Trophoblast cell (in vitro differentiated cells and primary cell): ENCODE measurements at regions not wholly inside any gene's neighbourhood (a gene's known extent, or its start where the extent isn't known, plus 50 kb on each side); places are given as distances from the start of the nearest gene placed in this dataset.
A peak's percentile ranks its signal among the peaks of the same experiment; 100 is the strongest.

Experiments used
- DNase-seq, 2 donors: peaks; one replicate each; pipeline ENCODE4 v3.0.0-alpha.2; 2016
- H2AFZ ChIP-seq: 2 replicates; pipeline ENCODE4 v1.6.1; 2013; ENCODE audit warnings: low read length, moderate library complexity, mild to moderate bottlenecking; ENCODE audit not compliant: insufficient read depth, poor library complexity
- H2AK5ac ChIP-seq: 2 replicates; pipeline ENCODE4 v1.6.1; 2013; ENCODE audit warnings: mild to moderate bottlenecking, low read length
- H2BK120ac ChIP-seq: 2 replicates; pipeline ENCODE4 v1.6.1; 2013; ENCODE audit warnings: low read length, mild to moderate bottlenecking, moderate library complexity; ENCODE audit not compliant: insufficient read depth, poor library complexity
- H2BK12ac ChIP-seq: 2 replicates; pipeline ENCODE4 v1.6.1; 2013; ENCODE audit warnings: mild to moderate bottlenecking, low read length, moderate library complexity
- H2BK5ac ChIP-seq: 2 replicates; pipeline ENCODE4 v1.6.1; 2013; ENCODE audit warnings: low read length, low read depth, moderate library complexity, mild to moderate bottlenecking; ENCODE audit not compliant: poor library complexity
- H3K14ac ChIP-seq: 2 replicates; pipeline ENCODE4 v1.6.1; 2013; ENCODE audit warnings: mild to moderate bottlenecking, low read length
- H3K18ac ChIP-seq: 2 replicates; pipeline ENCODE4 v1.6.1; 2013; ENCODE audit warnings: mild to moderate bottlenecking, low read length
- H3K23ac ChIP-seq: 2 replicates; pipeline ENCODE4 v1.6.1; 2013; ENCODE audit warnings: low read length
- H3K27ac ChIP-seq: 2 replicates; pipeline ENCODE4 v1.5.1; 2013; ENCODE audit warnings: low read depth, mild to moderate bottlenecking, inconsistent platforms, low read length, moderate library complexity
- H3K27me3 ChIP-seq: 2 replicates; pipeline ENCODE4 v1.6.1; 2013; ENCODE audit warnings: inconsistent platforms, mild to moderate bottlenecking, low read length, moderate library complexity; ENCODE audit not compliant: insufficient read depth
- H3K36me3 ChIP-seq, 2 experiments: 1 replicate in 1 of 2; 2 replicates in 1 of 2; pipeline ENCODE4 v1.6.1; 2013; ENCODE audit warnings: low read length in 2 of 2, mild to moderate bottlenecking in 2 of 2, moderate library complexity in 1 of 2; ENCODE audit not compliant: insufficient read depth in 2 of 2, control insufficient read depth in 1 of 2
- H3K4ac ChIP-seq: 2 replicates; pipeline ENCODE4 v1.6.1; 2013; ENCODE audit warnings: low read depth, mild to moderate bottlenecking, low read length, moderate library complexity
- H3K4me1 ChIP-seq, 2 experiments: 1 replicate in 1 of 2; 2 replicates in 1 of 2; pipeline ENCODE4 v1.6.1; 2013; ENCODE audit warnings: low read length in 2 of 2, mild to moderate bottlenecking in 2 of 2, moderate library complexity in 1 of 2; ENCODE audit not compliant: insufficient read depth in 2 of 2, control insufficient read depth in 1 of 2
- H3K4me2 ChIP-seq: 2 replicates; pipeline ENCODE4 v1.6.1; 2013; ENCODE audit warnings: inconsistent platforms, mild to moderate bottlenecking, low read length, moderate library complexity
- H3K4me3 ChIP-seq: 2 replicates; pipeline ENCODE4 v1.5.1; 2013; ENCODE audit warnings: mild to moderate bottlenecking, low read depth, low read length, inconsistent platforms
- H3K79me1 ChIP-seq: one replicate; pipeline ENCODE4 v1.6.1; 2013; ENCODE audit warnings: low read length
- H3K79me2 ChIP-seq: 2 replicates; pipeline ENCODE4 v1.6.1; 2013; ENCODE audit warnings: low read length, mild to moderate bottlenecking; ENCODE audit not compliant: control insufficient read depth, insufficient read depth, poor library complexity
- H3K9ac ChIP-seq: 2 replicates; pipeline ENCODE4 v1.6.1; 2013; ENCODE audit warnings: mild to moderate bottlenecking, low read length
- H3K9me3 ChIP-seq: 2 replicates; pipeline ENCODE4 v1.6.1; 2013; ENCODE audit warnings: low read depth, mild to moderate bottlenecking, control low read depth, inconsistent platforms, low read length; ENCODE audit not compliant: insufficient read depth
- H4K12ac ChIP-seq: 2 replicates; pipeline ENCODE4 v1.6.1; 2013; ENCODE audit warnings: low read depth, mild to moderate bottlenecking, low read length, moderate library complexity
- H4K8ac ChIP-seq: 2 replicates; pipeline ENCODE4 v1.6.1; 2013; ENCODE audit warnings: low read depth, mild to moderate bottlenecking, low read length, moderate library complexity
- H4K91ac ChIP-seq: one replicate; pipeline ENCODE4 v1.6.1; 2013; ENCODE audit warnings: low read depth, mild to moderate bottlenecking, low read length, moderate library complexity
- WGBS: extraction: QIAGEN DNeasy Blood & Tissue Kit; methylation state at CpG from one replicate; pipeline ENCODE4 v1.1.7; 2013; ENCODE audit warnings: missing lambda C conversion rate; ENCODE audit not compliant: insufficient read length, insufficient coverage; ENCODE audit errors: extremely low coverage; 5-methylcytosine and 5-hydroxymethylcytosine counted together

GRCh38 chr6:37575221-37575620 lies 75.5 kb upstream of the CCDC167 start:
- H3K23ac ChIP-seq = no peak overlapping the region
- peaks cover 3 to 14% of the 10 kb centered on the region in 2 experiments for H3K4me1 ChIP-seq
- no peak overlapping the region for H3K4me2 ChIP-seq
- H3K4ac ChIP-seq = no peak overlapping the region
- H3K27me3 ChIP-seq = no peaks in the 10 kb centered on the region
- no peak overlapping the region for H3K14ac ChIP-seq
- H3K9me3 ChIP-seq = peaks cover 2% of the 10 kb centered on the region
- no peak overlapping the region for H2AK5ac ChIP-seq
- no peak overlapping the region for H3K27ac ChIP-seq
- no peak overlapping the region for H4K91ac ChIP-seq
- H2AFZ ChIP-seq = no peak overlapping the region
- H2BK12ac ChIP-seq = no peak overlapping the region
- no peak overlapping the region for H2BK5ac ChIP-seq
- no peak overlapping the region for H2BK120ac ChIP-seq
- no peaks in the 10 kb centered on the region for H3K36me3 ChIP-seq
- H3K79me1 ChIP-seq = no peaks in the 10 kb centered on the region
- H3K4me3 ChIP-seq = no peak overlapping the region
- no CpG with 5 or more reads among the region's 4 CpGs for WGBS
- H3K18ac ChIP-seq = no peak overlapping the region
- H3K9ac ChIP-seq = no peak overlapping the region
- no peak for DNase-seq
- H4K8ac ChIP-seq = no peak overlapping the region
- H3K79me2 ChIP-seq = no peaks in the 10 kb centered on the region
- no peak overlapping the region for H4K12ac ChIP-seq

DNA sequence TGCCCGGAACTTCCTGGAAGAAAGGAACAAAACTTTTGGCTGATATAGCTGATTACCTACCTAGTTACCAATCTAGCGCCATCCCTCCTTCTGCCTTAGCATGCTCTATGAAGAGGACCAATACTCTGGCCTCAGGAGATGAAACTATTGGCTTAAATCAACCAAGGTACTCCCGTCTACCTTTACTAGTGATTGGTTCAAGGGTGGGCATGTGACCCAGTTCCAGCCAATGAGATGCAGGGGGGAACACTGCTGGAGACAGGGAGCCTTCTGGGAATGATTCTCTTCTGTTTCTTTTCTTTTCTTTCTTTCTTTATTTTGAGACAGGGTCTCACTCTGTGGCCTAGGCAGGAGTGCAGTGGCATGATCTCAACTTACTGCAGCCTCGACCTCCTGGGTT lies 72.6 kb upstream of the CCDC167 start:
- Histone ChIP-seq H3K79me1 (no peaks in the 10 kb centered on the region), H4K91ac (no peak overlapping the region), H3K9me3 (peaks cover 2% of the 10 kb centered on the region), H2AFZ (no peak overlapping the region), H3K14ac (no peak overlapping the region), H2BK5ac (no peak overlapping the region), H3K9ac (no peak overlapping the region), H3K4me1 (peaks cover 3 to 13% of the 10 kb centered on the region in 2 experiments), H3K4me2 (no peak overlapping the region), H2BK12ac (no peak overlapping the region), H3K36me3 (no peaks in the 10 kb centered on the region), H3K23ac (no peak overlapping the region), H3K79me2 (no peaks in the 10 kb centered on the region), H3K27ac (no peak overlapping the region), H4K8ac (no peak overlapping the region), H3K4me3 (no peak overlapping the region), H2AK5ac (no peak overlapping the region), H2BK120ac (no peak overlapping the region), H3K27me3 (no peaks in the 10 kb centered on the region), H3K18ac (no peak overlapping the region), H4K12ac (no peak overlapping the region), H3K4ac (no peak overlapping the region)
- WGBS = no CpG with 5 or more reads among the region's 4 CpGs
- DNase-seq = no peak

- Histone ChIP-seq H2BK12ac (no peak overlapping the region), H2BK120ac (no peak overlapping the region), H2AFZ (no peak overlapping the region), H4K12ac (no peak overlapping the region), H3K4me1 (peaks cover 0 to 3% of the 10 kb centered on the region in 2 experiments), H3K4ac (no peak overlapping the region), H3K79me2 (no peaks in the 10 kb centered on the region), H3K4me2 (no peak overlapping the region), H3K36me3 (no peaks in the 10 kb centered on the region), H3K23ac (no peak overlapping the region), H3K9me3 (no peaks in the 10 kb centered on the region), H3K9ac (no peak overlapping the region), H2BK5ac (no peak overlapping the region), H3K27me3 (no peaks in the 10 kb centered on the region), H3K79me1 (no peaks in the 10 kb centered on the region), H4K91ac (no peak overlapping the region), H4K8ac (no peak overlapping the region), H3K27ac (no peak overlapping the region), H3K18ac (no peak overlapping the region), H3K4me3 (no peak overlapping the region), H2AK5ac (no peak overlapping the region), H3K14ac (no peak overlapping the region)
- DNase-seq = peak in 1 of 2 donors; percentile 47
- no CpG with 5 or more reads among the region's 26 CpGs for WGBS
Measured at GRCh38 chr6:37570482-37571133, 70.9 kb upstream of the CCDC167 start.

DNA sequence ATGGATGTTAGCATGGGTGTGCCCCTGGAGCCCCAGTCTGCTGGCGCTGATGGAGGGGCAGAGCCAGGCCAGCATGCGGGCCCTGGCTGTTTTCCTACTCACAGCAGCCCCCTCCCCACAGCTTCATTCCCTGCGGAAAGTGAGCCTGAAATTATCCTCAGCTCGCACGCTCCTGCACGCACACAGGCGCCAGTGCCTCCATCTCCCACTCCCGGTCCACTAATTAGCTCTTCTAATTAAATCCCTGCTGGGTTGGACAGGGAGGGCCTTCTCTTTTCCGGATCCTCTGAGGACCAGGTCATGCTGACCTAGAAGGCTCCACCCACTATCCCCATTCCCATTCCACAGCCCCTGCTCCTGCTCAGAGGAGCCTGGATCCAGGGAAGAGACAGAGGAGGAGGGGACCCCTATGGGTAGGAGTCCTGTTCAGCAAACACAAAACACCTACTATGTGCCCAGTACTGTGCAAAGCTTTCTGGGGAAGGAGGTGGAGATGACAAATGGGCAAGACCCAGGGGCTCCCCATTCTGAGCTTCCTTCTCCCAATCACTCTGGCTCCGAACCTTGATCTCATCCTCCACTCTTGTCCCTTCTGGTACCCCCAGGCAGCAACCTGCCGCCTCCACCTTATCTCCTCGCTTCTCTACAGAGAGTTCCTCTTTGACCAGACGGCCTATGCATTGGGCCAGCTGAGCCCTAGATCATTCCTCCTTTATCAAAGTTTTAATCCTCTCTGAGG lies 70.2 kb upstream of the CCDC167 start:
- no peaks in the 10 kb centered on the region for H3K79me1 ChIP-seq
- H3K18ac ChIP-seq = no peak overlapping the region
- H4K8ac ChIP-seq = no peak overlapping the region
- DNase-seq = no peak
- no peak overlapping the region for H3K9ac ChIP-seq
- H3K4ac ChIP-seq = no peak overlapping the region
- H4K12ac ChIP-seq = no peak overlapping the region
- no peak overlapping the region for H3K23ac ChIP-seq
- no peaks in the 10 kb centered on the region for H3K27me3 ChIP-seq
- H3K36me3 ChIP-seq = no peaks in the 10 kb centered on the region
- no peak overlapping the region for H2BK120ac ChIP-seq
- no peak overlapping the region for H4K91ac ChIP-seq
- no peak overlapping the region for H2AK5ac ChIP-seq
- no peak overlapping the region for H3K4me2 ChIP-seq
- no peak overlapping the region for H3K4me3 ChIP-seq
- H3K14ac ChIP-seq = no peak overlapping the region
- no CpG with 5 or more reads among the region's 13 CpGs for WGBS
- no peak overlapping the region for H2BK12ac ChIP-seq
- no peak overlapping the region for H3K27ac ChIP-seq
- H2AFZ ChIP-seq = no peak overlapping the region
- H2BK5ac ChIP-seq = no peak overlapping the region
- peaks cover 0 to 10% of the 10 kb centered on the region in 2 experiments for H3K4me1 ChIP-seq
- no peaks in the 10 kb centered on the region for H3K79me2 ChIP-seq
- H3K9me3 ChIP-seq = no peaks in the 10 kb centered on the region
